Nephron progenitor cell (in vitro differentiated cells): ENCODE measurements at regions not wholly inside any gene's neighbourhood (a gene's known extent, or its start where the extent isn't known, plus 50 kb on each side); places are given as distances from the start of the nearest gene placed in this dataset.

Experiments
- DNase-seq: peaks from one replicate; pipeline ENCODE4 v3.0.0; 2021
- H3K27ac Mint-ChIP-seq: 2 replicates; pipeline ENCODE4 v1.8.0; 2021; ENCODE audit warnings: mild to moderate bottlenecking, moderate library complexity, mixed read lengths
- H3K27me3 Mint-ChIP-seq: 2 replicates; pipeline ENCODE4 v1.8.0; 2021; ENCODE audit warnings: mild to moderate bottlenecking, low read depth, mixed read lengths; ENCODE audit not compliant: poor library complexity
- H3K36me3 Mint-ChIP-seq: 2 replicates; pipeline ENCODE4 v1.8.0; 2021; ENCODE audit warnings: low read depth, mixed read lengths
- H3K4me1 Mint-ChIP-seq: 2 replicates; pipeline ENCODE4 v1.8.0; 2021; ENCODE audit warnings: mixed read lengths
- H3K4me3 Mint-ChIP-seq: 2 replicates; pipeline ENCODE4 v1.8.0; 2021; ENCODE audit warnings: mild to moderate bottlenecking, moderate library complexity, mixed read lengths
- H3K9me3 Mint-ChIP-seq: 2 replicates; pipeline ENCODE4 v1.8.0; 2021; ENCODE audit warnings: mild to moderate bottlenecking, moderate library complexity, mixed read lengths
- TF ChIP-seq, protein P1 (sequence below): fragments of 200-600 bp; sonication (generic); IDR thresholded peaks from 2 replicates; pipeline ENCODE4 v1.5.0; 2021; ENCODE audit warnings: antibody characterized with exemption

DNA sequence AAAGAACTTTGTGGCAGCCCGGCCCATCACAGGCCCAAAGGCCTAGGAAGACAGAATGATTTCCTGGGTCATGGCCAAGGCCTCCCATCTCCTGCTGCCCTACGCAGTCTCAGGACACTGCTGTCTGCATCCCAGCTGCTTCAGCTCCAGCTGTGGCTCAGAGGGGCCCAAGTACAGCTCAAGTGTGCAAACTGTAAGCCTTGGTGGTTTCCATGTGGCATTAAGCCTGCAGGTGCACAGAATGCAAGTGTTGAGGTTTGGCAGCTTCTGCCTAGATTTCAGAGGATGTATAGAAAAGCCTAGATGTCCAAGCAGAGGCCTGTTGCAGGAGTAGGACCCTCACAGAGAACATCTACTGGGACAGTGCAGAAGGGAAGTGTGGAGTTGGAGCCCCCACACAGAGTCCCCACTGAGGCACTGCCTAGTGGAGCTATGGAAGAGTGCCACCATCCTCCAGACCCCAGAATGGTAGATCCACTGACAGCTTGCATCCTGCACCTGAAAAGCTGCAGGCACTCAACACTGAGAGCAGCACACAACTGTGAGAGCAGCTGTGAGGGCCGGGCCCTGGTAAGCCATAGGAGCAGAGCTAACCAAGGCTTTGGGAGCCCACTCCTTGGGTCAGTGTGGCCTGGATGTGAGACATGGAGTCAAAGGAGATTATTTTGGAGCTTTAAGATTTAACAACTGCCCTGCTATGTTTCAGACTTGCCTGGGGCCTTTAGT lies 208.2 kb upstream of the CMC1 start:
- no peak overlapping the region for H3K4me3 Mint-ChIP-seq
- no peak for DNase-seq
- TF ChIP-seq, protein P1, sequence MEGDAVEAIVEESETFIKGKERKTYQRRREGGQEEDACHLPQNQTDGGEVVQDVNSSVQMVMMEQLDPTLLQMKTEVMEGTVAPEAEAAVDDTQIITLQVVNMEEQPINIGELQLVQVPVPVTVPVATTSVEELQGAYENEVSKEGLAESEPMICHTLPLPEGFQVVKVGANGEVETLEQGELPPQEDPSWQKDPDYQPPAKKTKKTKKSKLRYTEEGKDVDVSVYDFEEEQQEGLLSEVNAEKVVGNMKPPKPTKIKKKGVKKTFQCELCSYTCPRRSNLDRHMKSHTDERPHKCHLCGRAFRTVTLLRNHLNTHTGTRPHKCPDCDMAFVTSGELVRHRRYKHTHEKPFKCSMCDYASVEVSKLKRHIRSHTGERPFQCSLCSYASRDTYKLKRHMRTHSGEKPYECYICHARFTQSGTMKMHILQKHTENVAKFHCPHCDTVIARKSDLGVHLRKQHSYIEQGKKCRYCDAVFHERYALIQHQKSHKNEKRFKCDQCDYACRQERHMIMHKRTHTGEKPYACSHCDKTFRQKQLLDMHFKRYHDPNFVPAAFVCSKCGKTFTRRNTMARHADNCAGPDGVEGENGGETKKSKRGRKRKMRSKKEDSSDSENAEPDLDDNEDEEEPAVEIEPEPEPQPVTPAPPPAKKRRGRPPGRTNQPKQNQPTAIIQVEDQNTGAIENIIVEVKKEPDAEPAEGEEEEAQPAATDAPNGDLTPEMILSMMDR: no peak
- H3K27ac Mint-ChIP-seq: no peak overlapping the region
- peaks cover 24% of the 10 kb centered on the region for H3K9me3 Mint-ChIP-seq
- no peaks in the 10 kb centered on the region for H3K4me1 Mint-ChIP-seq
- H3K36me3 Mint-ChIP-seq: peaks cover 18% of the 10 kb centered on the region
- H3K27me3 Mint-ChIP-seq: peaks cover 7% of the 10 kb centered on the region

DNA sequence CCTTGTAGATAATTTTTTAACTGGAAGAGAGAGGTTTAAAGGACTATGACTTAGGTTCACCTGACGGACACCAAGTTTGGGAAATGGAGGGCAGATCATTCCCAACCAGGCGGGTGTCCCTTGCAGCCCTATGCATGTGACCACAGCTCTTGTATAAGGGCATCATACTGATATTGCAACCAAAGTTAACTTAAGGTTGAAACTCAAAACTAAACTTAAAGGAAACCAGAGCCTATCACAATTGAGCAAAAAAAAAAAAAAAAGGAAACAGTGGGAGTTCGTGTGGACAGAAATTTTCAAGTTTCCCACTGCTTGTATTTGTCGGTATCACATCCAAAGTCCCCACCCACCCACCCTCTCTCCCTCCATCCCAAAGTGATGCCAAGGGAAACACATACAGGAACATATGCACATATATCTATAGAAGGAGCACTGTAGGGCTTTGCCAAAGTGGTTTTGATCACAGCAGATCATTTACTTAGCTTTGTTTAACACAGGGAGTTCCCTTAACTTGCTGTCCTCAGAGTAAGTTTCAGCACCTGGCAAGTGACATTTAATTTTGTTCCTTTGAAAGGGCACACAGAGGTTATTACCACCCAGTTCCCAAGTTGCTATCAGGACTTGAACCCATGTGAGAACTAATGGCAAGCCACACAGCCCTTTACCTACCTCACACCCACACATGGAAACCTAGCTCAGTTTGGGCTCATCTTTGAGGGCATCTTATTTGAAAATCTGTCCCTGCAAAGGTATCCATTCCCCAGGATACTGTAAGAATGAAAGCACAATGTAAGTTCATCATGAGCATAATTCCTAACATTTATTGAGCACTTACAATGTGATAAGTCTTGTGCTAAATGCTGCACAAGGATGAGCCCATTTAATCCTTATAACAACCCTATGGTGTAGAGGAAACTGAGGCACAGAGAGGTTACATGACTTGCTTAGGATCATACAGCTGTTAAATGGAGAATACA lies 204.5 kb upstream of the CMC1 start:
- H3K4me1 Mint-ChIP-seq: no peaks in the 10 kb centered on the region
- H3K4me3 Mint-ChIP-seq: no peak overlapping the region
- DNase-seq: no peak
- H3K27me3 Mint-ChIP-seq: peaks cover 7% of the 10 kb centered on the region
- H3K36me3 Mint-ChIP-seq: peaks cover 18% of the 10 kb centered on the region
- no peak overlapping the region for H3K27ac Mint-ChIP-seq
- TF ChIP-seq, protein P1: no peak
- peaks cover 21% of the 10 kb centered on the region for H3K9me3 Mint-ChIP-seq

DNA sequence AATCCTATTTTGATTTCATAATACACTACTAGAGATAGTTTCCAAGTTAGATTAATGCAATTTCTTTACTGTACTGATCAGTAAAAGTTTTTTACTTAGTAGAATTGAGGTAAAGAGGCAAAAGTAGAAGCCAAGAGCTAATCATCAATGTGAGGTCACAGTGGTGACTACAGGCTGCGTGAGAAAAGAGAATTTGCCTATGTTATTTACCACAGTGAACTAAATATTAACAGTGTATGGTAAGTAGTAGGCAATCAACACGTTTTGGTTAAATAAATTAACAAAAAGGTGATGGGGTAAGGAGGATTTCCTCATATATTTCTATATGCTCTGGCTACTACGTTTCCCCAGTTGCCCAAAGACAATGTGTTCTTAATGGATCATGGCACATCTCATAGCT lies 202.2 kb upstream of the CMC1 start:
- Mint-ChIP-seq H3K4me1 (no peaks in the 10 kb centered on the region), H3K27me3 (peaks cover 7% of the 10 kb centered on the region), H3K4me3 (no peak overlapping the region), H3K36me3 (peaks cover 2% of the 10 kb centered on the region), H3K27ac (no peak overlapping the region), H3K9me3 (peaks cover under 1% of the 10 kb centered on the region)
- TF ChIP-seq, protein P1: no peak
- DNase-seq: no peak

DNA sequence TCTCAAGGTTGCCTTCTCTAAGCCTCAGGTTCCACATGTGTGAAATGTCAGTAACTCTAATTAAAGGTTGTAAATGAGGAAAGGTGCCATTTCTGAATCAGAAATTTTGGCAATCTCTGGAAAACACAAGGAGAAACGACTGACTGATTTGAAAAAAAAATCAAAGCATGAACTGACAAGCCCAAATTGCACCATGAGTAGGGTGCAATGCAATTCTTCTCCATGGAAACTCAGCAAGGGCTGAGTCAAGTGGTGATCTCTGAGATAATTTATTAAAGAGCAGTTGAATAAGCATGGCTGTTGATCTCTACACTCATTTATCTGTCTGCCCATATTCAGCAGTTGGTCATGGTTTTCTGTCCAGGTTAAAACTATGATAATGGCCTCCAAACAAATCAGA lies 201.6 kb upstream of the CMC1 start:
- TF ChIP-seq, protein P1: no peak
- no peak for DNase-seq
- no peak overlapping the region for H3K4me3 Mint-ChIP-seq
- H3K36me3 Mint-ChIP-seq: no peaks in the 10 kb centered on the region
- peaks cover 7% of the 10 kb centered on the region for H3K27me3 Mint-ChIP-seq
- H3K4me1 Mint-ChIP-seq: no peaks in the 10 kb centered on the region
- H3K9me3 Mint-ChIP-seq: no peaks in the 10 kb centered on the region
- H3K27ac Mint-ChIP-seq: no peak overlapping the region

DNA sequence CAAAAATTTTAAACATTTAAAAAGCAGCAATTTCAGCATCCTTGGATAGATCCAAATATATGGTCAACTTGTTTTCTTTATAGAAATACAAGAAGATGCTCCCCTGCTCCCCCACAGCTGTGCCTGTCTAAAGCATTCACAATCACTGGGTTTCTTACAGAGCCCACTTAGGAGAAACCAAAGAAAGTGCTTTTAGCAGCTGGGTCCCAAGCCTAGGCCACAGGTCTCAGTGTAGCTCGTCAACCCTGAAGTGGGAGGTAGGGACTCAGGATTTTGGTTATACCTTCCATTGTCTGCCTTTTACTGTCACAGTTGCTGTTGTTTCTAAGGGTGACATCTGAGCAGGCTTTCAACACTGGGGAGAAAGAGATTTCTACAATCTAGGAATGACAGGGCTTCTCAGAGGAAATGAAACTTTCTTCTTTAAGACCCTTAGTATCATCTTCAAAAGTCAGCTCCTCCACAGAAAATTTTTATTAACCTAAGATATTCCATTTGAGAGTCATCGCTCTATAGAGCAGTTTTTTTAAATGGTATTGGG lies 199.3 kb upstream of the CMC1 start:
- no peak for DNase-seq
- Mint-ChIP-seq H3K4me1 (no peaks in the 10 kb centered on the region), H3K36me3 (no peaks in the 10 kb centered on the region), H3K4me3 (no peak overlapping the region), H3K27ac (no peak overlapping the region), H3K9me3 (no peaks in the 10 kb centered on the region), H3K27me3 (peaks cover 3% of the 10 kb centered on the region)
- TF ChIP-seq, protein P1: no peak
